ENCODE measurements at regions not wholly inside any gene's neighbourhood (a gene's known extent, or its start where the extent isn't known, plus 50 kb on each side); places are given as distances from the start of the nearest gene placed in this dataset.

GRCh38 chr11:92844197-92844596 is 125.3 kb upstream of the MTNR1B start:
- no peak overlapping the region for H3K4me3 ChIP-seq (ENCODE audit: low read depth in 1 of 2, low read length in 2 of 2)
- TF ChIP-seq CTCF (IDR thresholded peaks at IDR 0.05; ENCODE audit: borderline replicate concordance, extremely low read depth, low read length, poor library complexity, severe bottlenecking) (no peak), EZH2 (IDR thresholded peaks at IDR 0.05; ENCODE audit: borderline replicate concordance, low read depth, low read length, severe bottlenecking) (no peak)
- H4K20me1 ChIP-seq (ENCODE audit: insufficient read depth, low read length): no peaks in the 10 kb centered on the region
- no peak overlapping the region for H2AFZ ChIP-seq (ENCODE audit: low read depth, low read length)
- no peak overlapping the region for H3K9ac ChIP-seq (ENCODE audit: low read depth, low read length)
- H3K27me3 ChIP-seq (ENCODE audit: insufficient read depth, low read length, poor library complexity): no peaks in the 10 kb centered on the region
- H3K27ac ChIP-seq (ENCODE audit: low read length): no peak overlapping the region
- H3K4me1 ChIP-seq (ENCODE audit: insufficient read depth, low read length): no peaks in the 10 kb centered on the region
- H3K9me3 ChIP-seq (ENCODE audit: insufficient read depth, low read length, severe bottlenecking): no peaks in the 10 kb centered on the region
- no peak overlapping the region for H3K4me2 ChIP-seq (ENCODE audit: insufficient read depth, low read length)
- DNase-seq (no peak), ATAC-seq (ENCODE audit: insufficient read depth, low read depth) (no peak)
- H3K36me3 ChIP-seq (ENCODE audit: insufficient read depth, low read length): no peaks in the 10 kb centered on the region
- no peaks in the 10 kb centered on the region for H3K79me2 ChIP-seq (ENCODE audit: insufficient read depth, low read length)

GRCh38 chr11:92845390-92845789 is 124.1 kb upstream of the MTNR1B start:
- TF ChIP-seq EZH2 (IDR thresholded peaks at IDR 0.05; ENCODE audit: borderline replicate concordance, low read depth, low read length, severe bottlenecking) (no peak), CTCF (IDR thresholded peaks at IDR 0.05; ENCODE audit: borderline replicate concordance, extremely low read depth, low read length, poor library complexity, severe bottlenecking) (no peak)
- ATAC-seq (ENCODE audit: insufficient read depth, low read depth) (no peak), DNase-seq (no peak)
- Histone ChIP-seq H4K20me1 (ENCODE audit: insufficient read depth, low read length) (no peaks in the 10 kb centered on the region), H3K79me2 (ENCODE audit: insufficient read depth, low read length) (no peaks in the 10 kb centered on the region), H3K9me3 (ENCODE audit: insufficient read depth, low read length, severe bottlenecking) (no peaks in the 10 kb centered on the region), H3K4me3 (ENCODE audit: low read depth in 1 of 2, low read length in 2 of 2) (no peak overlapping the region), H3K27ac (ENCODE audit: low read length) (no peak overlapping the region), H3K4me2 (ENCODE audit: insufficient read depth, low read length) (no peak overlapping the region), H3K4me1 (ENCODE audit: insufficient read depth, low read length) (no peaks in the 10 kb centered on the region), H3K27me3 (ENCODE audit: insufficient read depth, low read length, poor library complexity) (no peaks in the 10 kb centered on the region), H3K9ac (ENCODE audit: low read depth, low read length) (no peak overlapping the region), H3K36me3 (ENCODE audit: insufficient read depth, low read length) (no peaks in the 10 kb centered on the region), H2AFZ (ENCODE audit: low read depth, low read length) (no peak overlapping the region)

- Histone ChIP-seq H3K4me3 (ENCODE audit: low read depth in 1 of 2, low read length in 2 of 2) (no peak overlapping the region), H3K4me1 (ENCODE audit: insufficient read depth, low read length) (no peaks in the 10 kb centered on the region), H3K79me2 (ENCODE audit: insufficient read depth, low read length) (no peaks in the 10 kb centered on the region), H3K27me3 (ENCODE audit: insufficient read depth, low read length, poor library complexity) (no peaks in the 10 kb centered on the region), H3K9me3 (ENCODE audit: insufficient read depth, low read length, severe bottlenecking) (no peaks in the 10 kb centered on the region), H2AFZ (ENCODE audit: low read depth, low read length) (no peak overlapping the region), H3K36me3 (ENCODE audit: insufficient read depth, low read length) (no peaks in the 10 kb centered on the region), H3K4me2 (ENCODE audit: insufficient read depth, low read length) (no peak overlapping the region), H4K20me1 (ENCODE audit: insufficient read depth, low read length) (no peaks in the 10 kb centered on the region), H3K9ac (ENCODE audit: low read depth, low read length) (no peak overlapping the region), H3K27ac (ENCODE audit: low read length) (no peak overlapping the region)
- DNase-seq: no peak
- TF ChIP-seq CTCF (IDR thresholded peaks at IDR 0.05; ENCODE audit: borderline replicate concordance, extremely low read depth, low read length, poor library complexity, severe bottlenecking): no peak
- no peak for TF ChIP-seq EZH2 (IDR thresholded peaks at IDR 0.05; ENCODE audit: borderline replicate concordance, low read depth, low read length, severe bottlenecking)
- no peak for ATAC-seq (ENCODE audit: insufficient read depth, low read depth)
Observed at GRCh38 chr11:92845805-92846204, 123.6 kb upstream of the MTNR1B start.
